Right atrium auricular region (tissue), 2 donors: ENCODE measurements at regions not wholly inside any gene's neighbourhood (a gene's known extent, or its start where the extent isn't known, plus 50 kb on each side); places are given as distances from the start of the nearest gene placed in this dataset.

Experiments
- DNase-seq: peaks from one replicate; pipeline ENCODE4 v3.0.0-alpha.2; 2019; ENCODE audit warnings: low spot score
- H3K27ac ChIP-seq, 2 donors: fragments of 200-600 bp; sonication (generic); 1 replicate in 1 of 2; 2 replicates in 1 of 2; pipeline ENCODE4 v1.5.1; 2016 to 2019
- H3K27me3 ChIP-seq, 2 donors: fragments of 200-600 bp; sonication (generic); one replicate each; pipeline versions ENCODE4 v1.5.1 to v1.6.0; 2017 to 2019
- H3K36me3 ChIP-seq: fragments of 200-600 bp; sonication (generic); one replicate; pipeline ENCODE4 v1.5.1; 2016
- H3K4me1 ChIP-seq, 2 donors: fragments of 200-600 bp; sonication (generic); one replicate each; pipeline versions ENCODE4 v1.5.1 to v1.6.0; 2017 to 2019
- H3K4me3 ChIP-seq, 2 donors: fragments of 200-600 bp; sonication (generic); 1 replicate in 1 of 2; 2 replicates in 1 of 2; pipeline ENCODE4 v1.5.1; 2017 to 2019; ENCODE audit warnings: mild to moderate bottlenecking in 1 of 2, moderate library complexity in 1 of 2
- H3K9me3 ChIP-seq, 2 donors: fragments of 200-600 bp; sonication (generic); one replicate each; pipeline ENCODE4 v1.5.1; 2019
- CTCF ChIP-seq, 2 donors: fragments of 200-600 bp; sonication (generic); IDR thresholded peaks; one replicate each; pipeline ENCODE4 v1.5.1; 2019; ENCODE audit warnings: antibody characterized with exemption in 2 of 2

GRCh38 chr7:46850563-46851330 lies 731.2 kb downstream of the TNS3 start:
- H3K36me3 ChIP-seq, result no peaks in the 10 kb centered on the region
- H3K9me3 ChIP-seq, result no peaks in the 10 kb centered on the region
- no peaks in the 10 kb centered on the region for H3K27me3 ChIP-seq
- H3K4me1 ChIP-seq, result no peaks in the 10 kb centered on the region
- H3K4me3 ChIP-seq, result no peak overlapping the region
- no peak for TF ChIP-seq CTCF (IDR thresholded peaks at IDR 0.05)
- no peak for DNase-seq
- no peak overlapping the region for H3K27ac ChIP-seq

GRCh38 chr7:46848944-46849343 lies 733.0 kb downstream of the TNS3 start:
- Histone ChIP-seq H3K27ac (no peak overlapping the region), H3K27me3 (no peaks in the 10 kb centered on the region), H3K9me3 (no peaks in the 10 kb centered on the region), H3K36me3 (no peaks in the 10 kb centered on the region), H3K4me3 (no peak overlapping the region), H3K4me1 (no peaks in the 10 kb centered on the region)
- DNase-seq, result no peak
- TF ChIP-seq CTCF (IDR thresholded peaks at IDR 0.05), result no peak

- Histone ChIP-seq H3K4me3 (no peak overlapping the region), H3K9me3 (no peaks in the 10 kb centered on the region), H3K27ac (no peak overlapping the region), H3K36me3 (no peaks in the 10 kb centered on the region), H3K27me3 (no peaks in the 10 kb centered on the region), H3K4me1 (no peaks in the 10 kb centered on the region)
- TF ChIP-seq CTCF (IDR thresholded peaks at IDR 0.05), result no peak
- no peak for DNase-seq
Observed at GRCh38 chr7:46848311-46848710, 733.6 kb downstream of the TNS3 start.

- no peak overlapping the region for H3K27ac ChIP-seq
- no peaks in the 10 kb centered on the region for H3K4me1 ChIP-seq
- H3K9me3 ChIP-seq, result no peaks in the 10 kb centered on the region
- no peak overlapping the region for H3K4me3 ChIP-seq
- H3K36me3 ChIP-seq, result no peaks in the 10 kb centered on the region
- no peak for DNase-seq
- no peaks in the 10 kb centered on the region for H3K27me3 ChIP-seq
- no peak for TF ChIP-seq CTCF (IDR thresholded peaks at IDR 0.05)
Observed at GRCh38 chr7:46847126-46847525, 734.8 kb downstream of the TNS3 start.

GRCh38 chr7:46844486-46844885 lies 737.4 kb downstream of the TNS3 start:
- Histone ChIP-seq H3K4me1 (no peaks in the 10 kb centered on the region), H3K36me3 (no peaks in the 10 kb centered on the region), H3K4me3 (no peak overlapping the region), H3K27me3 (no peaks in the 10 kb centered on the region), H3K9me3 (no peaks in the 10 kb centered on the region), H3K27ac (no peak overlapping the region)
- TF ChIP-seq CTCF (IDR thresholded peaks at IDR 0.05), result no peak
- no peak for DNase-seq

- no peaks in the 10 kb centered on the region for H3K36me3 ChIP-seq
- H3K27me3 ChIP-seq, result no peaks in the 10 kb centered on the region
- DNase-seq, result no peak
- H3K4me3 ChIP-seq, result no peak overlapping the region
- H3K27ac ChIP-seq, result no peak overlapping the region
- TF ChIP-seq CTCF (IDR thresholded peaks at IDR 0.05), result no peak
- H3K4me1 ChIP-seq, result no peaks in the 10 kb centered on the region
- no peaks in the 10 kb centered on the region for H3K9me3 ChIP-seq
Observed at GRCh38 chr7:46841248-46841647, 740.7 kb downstream of the TNS3 start.
